HUES6 (cell line): ENCODE measurements at regions not wholly inside any gene's neighbourhood (a gene's known extent, or its start where the extent isn't known, plus 50 kb on each side); places are given as distances from the start of the nearest gene placed in this dataset.

Source experiments
- H3K27ac ChIP-seq: 2 replicates; pipeline ENCODE4 v1.7.0; 2013; ENCODE audit warnings: low read depth, mild to moderate bottlenecking, low read length, inconsistent platforms
- H3K27me3 ChIP-seq: 2 replicates; pipeline ENCODE4 v1.6.1; 2013; ENCODE audit warnings: low read length; ENCODE audit not compliant: control insufficient read depth, insufficient read depth
- H3K36me3 ChIP-seq: 2 replicates; pipeline ENCODE4 v1.6.1; 2013; ENCODE audit warnings: low read length; ENCODE audit not compliant: control insufficient read depth, insufficient read depth
- H3K4me1 ChIP-seq: 2 replicates; pipeline ENCODE4 v1.6.1; 2013; ENCODE audit warnings: low read length; ENCODE audit not compliant: control insufficient read depth, insufficient read depth
- H3K4me3 ChIP-seq: 2 replicates; pipeline ENCODE4 v1.5.1; 2013; ENCODE audit warnings: low read depth, low read length
- H3K9ac ChIP-seq: one replicate; pipeline ENCODE4 v1.6.1; 2013; ENCODE audit warnings: mild to moderate bottlenecking, low read length
- H3K9me3 ChIP-seq: 2 replicates; pipeline ENCODE4 v1.6.1; 2013; ENCODE audit warnings: low read depth, low read length; ENCODE audit not compliant: control insufficient read depth, insufficient read depth

GRCh38 chr5:92581690-92582089, 999.3 kb downstream of the NR2F1-AS1 start:
- no peaks in the 10 kb centered on the region for H3K27me3 ChIP-seq
- H3K4me3 ChIP-seq, result no peak overlapping the region
- H3K4me1 ChIP-seq, result no peaks in the 10 kb centered on the region

GRCh38 chr5:92581249-92581648, 999.8 kb downstream of the NR2F1-AS1 start:
- Histone ChIP-seq H3K9ac (no peak overlapping the region), H3K4me3 (no peak overlapping the region), H3K9me3 (no peaks in the 10 kb centered on the region), H3K27ac (no peak overlapping the region), H3K27me3 (no peaks in the 10 kb centered on the region), H3K36me3 (no peaks in the 10 kb centered on the region), H3K4me1 (no peaks in the 10 kb centered on the region)

More at GRCh38 chr5:92581690-92582089, 999.3 kb downstream of the NR2F1-AS1 start:
- Histone ChIP-seq H3K36me3 (no peaks in the 10 kb centered on the region), H3K9ac (no peak overlapping the region), H3K27ac (no peak overlapping the region), H3K9me3 (no peaks in the 10 kb centered on the region)

- H3K4me3 ChIP-seq, result no peak overlapping the region
- no peak overlapping the region for H3K27ac ChIP-seq
Observed at GRCh38 chr5:92580814-92581213, 1000.2 kb downstream of the NR2F1-AS1 start.

GRCh38 chr5:92574023-92574422, 1007.0 kb downstream of the NR2F1-AS1 start:
- no peaks in the 10 kb centered on the region for H3K27me3 ChIP-seq
- no peaks in the 10 kb centered on the region for H3K9me3 ChIP-seq
- H3K36me3 ChIP-seq, result no peaks in the 10 kb centered on the region
- H3K4me3 ChIP-seq, result no peak overlapping the region
- H3K4me1 ChIP-seq, result no peaks in the 10 kb centered on the region
- H3K27ac ChIP-seq, result no peak overlapping the region
- H3K9ac ChIP-seq, result no peak overlapping the region

More at GRCh38 chr5:92580814-92581213, 1000.2 kb downstream of the NR2F1-AS1 start:
- H3K9me3 ChIP-seq, result no peaks in the 10 kb centered on the region
- no peaks in the 10 kb centered on the region for H3K27me3 ChIP-seq
- no peaks in the 10 kb centered on the region for H3K4me1 ChIP-seq
- H3K36me3 ChIP-seq, result no peaks in the 10 kb centered on the region
- H3K9ac ChIP-seq, result no peak overlapping the region

GRCh38 chr5:92568522-92568921, 1012.5 kb downstream of the NR2F1-AS1 start:
- no peak overlapping the region for H3K27ac ChIP-seq
- no peak overlapping the region for H3K4me3 ChIP-seq
- H3K9me3 ChIP-seq, result no peaks in the 10 kb centered on the region
- H3K27me3 ChIP-seq, result no peaks in the 10 kb centered on the region
- H3K9ac ChIP-seq, result no peak overlapping the region
- no peaks in the 10 kb centered on the region for H3K36me3 ChIP-seq
- no peaks in the 10 kb centered on the region for H3K4me1 ChIP-seq

GRCh38 chr5:92567831-92568450, 1013.1 kb downstream of the NR2F1-AS1 start:
- no peaks in the 10 kb centered on the region for H3K36me3 ChIP-seq
- no peaks in the 10 kb centered on the region for H3K9me3 ChIP-seq
- H3K4me1 ChIP-seq, result no peaks in the 10 kb centered on the region
- no peak overlapping the region for H3K9ac ChIP-seq
- no peak overlapping the region for H3K27ac ChIP-seq
- H3K4me3 ChIP-seq, result no peak overlapping the region
- H3K27me3 ChIP-seq, result no peaks in the 10 kb centered on the region

- Histone ChIP-seq H3K4me1 (no peaks in the 10 kb centered on the region), H3K4me3 (no peak overlapping the region), H3K27me3 (no peaks in the 10 kb centered on the region), H3K9ac (no peak overlapping the region), H3K27ac (no peak overlapping the region), H3K9me3 (no peaks in the 10 kb centered on the region), H3K36me3 (no peaks in the 10 kb centered on the region)
Observed at GRCh38 chr5:92566113-92566786, 1014.8 kb downstream of the NR2F1-AS1 start.

GRCh38 chr5:92565673-92566072, 1015.3 kb downstream of the NR2F1-AS1 start:
- H3K36me3 ChIP-seq, result no peaks in the 10 kb centered on the region
- peaks cover 4% of the 10 kb centered on the region for H3K4me1 ChIP-seq
- H3K4me3 ChIP-seq, result no peak overlapping the region
- no peaks in the 10 kb centered on the region for H3K9me3 ChIP-seq
- no peak overlapping the region for H3K9ac ChIP-seq
- H3K27me3 ChIP-seq, result no peaks in the 10 kb centered on the region
- H3K27ac ChIP-seq, result no peak overlapping the region

GRCh38 chr5:92562065-92562464, 1019.0 kb downstream of the NR2F1-AS1 start:
- no peak overlapping the region for H3K9ac ChIP-seq
- no peaks in the 10 kb centered on the region for H3K27me3 ChIP-seq
- H3K36me3 ChIP-seq, result no peaks in the 10 kb centered on the region
- peaks cover 17% of the 10 kb centered on the region for H3K4me1 ChIP-seq
- no peak overlapping the region for H3K4me3 ChIP-seq
- H3K27ac ChIP-seq, result no peak overlapping the region
- H3K9me3 ChIP-seq, result no peaks in the 10 kb centered on the region

- no peak overlapping the region for H3K27ac ChIP-seq
- H3K27me3 ChIP-seq, result no peaks in the 10 kb centered on the region
- no peaks in the 10 kb centered on the region for H3K36me3 ChIP-seq
- H3K9ac ChIP-seq, result no peak overlapping the region
- no peaks in the 10 kb centered on the region for H3K9me3 ChIP-seq
- peaks cover 17% of the 10 kb centered on the region for H3K4me1 ChIP-seq
- no peak overlapping the region for H3K4me3 ChIP-seq
Observed at GRCh38 chr5:92561411-92561959, 1019.5 kb downstream of the NR2F1-AS1 start.

GRCh38 chr5:92560698-92561401, 1020.2 kb downstream of the NR2F1-AS1 start:
- no peaks in the 10 kb centered on the region for H3K27me3 ChIP-seq
- H3K4me3 ChIP-seq, result no peak overlapping the region
- H3K27ac ChIP-seq, result no peak overlapping the region
- H3K9ac ChIP-seq, result no peak overlapping the region
- H3K9me3 ChIP-seq, result no peaks in the 10 kb centered on the region
- no peaks in the 10 kb centered on the region for H3K36me3 ChIP-seq
- peaks cover 17% of the 10 kb centered on the region for H3K4me1 ChIP-seq
